Liver (tissue), 3 donors: ENCODE measurements at regions not wholly inside any gene's neighbourhood (a gene's known extent, or its start where the extent isn't known, plus 50 kb on each side); places are given as distances from the start of the nearest gene placed in this dataset.

ENCODE experiments used
- HNF4A ChIP-seq, 2 donors: conservative IDR thresholded peaks; 2 replicates each; pipeline ENCODE4 v1.6.1; 2016; ENCODE audit warnings: antibody characterized with exemption in 2 of 2, mild to moderate bottlenecking in 2 of 2
- JUND ChIP-seq, 2 donors: IDR thresholded peaks; 2 replicates each; pipeline ENCODE4 v1.6.1; 2016; ENCODE audit warnings: antibody characterized with exemption in 2 of 2
- NR2F2 ChIP-seq: IDR thresholded peaks from 2 replicates; pipeline ENCODE4 v1.6.1; 2016; ENCODE audit warnings: antibody characterized with exemption
- RAD21 ChIP-seq, 2 donors: IDR thresholded peaks; 2 replicates each; pipeline ENCODE4 v1.6.1; 2016; ENCODE audit warnings: antibody characterized with exemption in 2 of 2, mild to moderate bottlenecking in 2 of 2
- SP1 ChIP-seq: IDR thresholded peaks from 2 replicates; pipeline ENCODE4 v1.6.1; 2018; ENCODE audit warnings: antibody characterized with exemption, mild to moderate bottlenecking
- YY1 ChIP-seq: IDR thresholded peaks from 2 replicates; pipeline ENCODE4 v1.6.1; 2016; ENCODE audit warnings: antibody characterized with exemption, mild to moderate bottlenecking
- TF ChIP-seq, protein P1 (sequence below): fragments of 150-350 bp; IDR thresholded peaks from 2 replicates; pipeline ENCODE4 v1.5.1; 2017; ENCODE audit warnings: improper control_type of control experiment, low read depth, low read length; ENCODE audit not compliant: missing input control
- TF ChIP-seq, protein P2 (sequence below): IDR thresholded peaks from 2 replicates; pipeline ENCODE4 v1.6.1; 2016; ENCODE audit warnings: antibody characterized with exemption, mild to moderate bottlenecking
- donor health status: healthy.
- donor health status: healthy.

DNA sequence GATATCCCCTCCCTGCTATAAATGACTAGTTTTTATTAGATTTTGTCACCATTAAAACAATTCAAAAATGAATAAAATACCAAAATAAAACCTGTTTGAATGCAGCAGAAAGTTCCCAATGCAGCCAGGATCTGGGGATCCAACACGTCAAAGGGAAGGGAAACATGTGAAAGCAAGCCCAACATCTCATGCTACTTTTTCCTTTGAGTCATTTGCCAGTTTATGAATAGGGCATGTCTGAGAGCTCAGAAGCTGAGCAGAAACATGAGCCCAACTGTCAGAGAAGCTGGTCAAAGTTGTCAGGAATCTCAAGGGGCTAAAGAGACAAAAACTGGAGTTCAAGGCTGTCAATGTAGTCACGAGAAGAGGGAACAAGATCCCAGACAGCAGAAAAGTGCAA is 526.4 kb downstream of the KLF5 start:
- TF ChIP-seq, protein P1, sequence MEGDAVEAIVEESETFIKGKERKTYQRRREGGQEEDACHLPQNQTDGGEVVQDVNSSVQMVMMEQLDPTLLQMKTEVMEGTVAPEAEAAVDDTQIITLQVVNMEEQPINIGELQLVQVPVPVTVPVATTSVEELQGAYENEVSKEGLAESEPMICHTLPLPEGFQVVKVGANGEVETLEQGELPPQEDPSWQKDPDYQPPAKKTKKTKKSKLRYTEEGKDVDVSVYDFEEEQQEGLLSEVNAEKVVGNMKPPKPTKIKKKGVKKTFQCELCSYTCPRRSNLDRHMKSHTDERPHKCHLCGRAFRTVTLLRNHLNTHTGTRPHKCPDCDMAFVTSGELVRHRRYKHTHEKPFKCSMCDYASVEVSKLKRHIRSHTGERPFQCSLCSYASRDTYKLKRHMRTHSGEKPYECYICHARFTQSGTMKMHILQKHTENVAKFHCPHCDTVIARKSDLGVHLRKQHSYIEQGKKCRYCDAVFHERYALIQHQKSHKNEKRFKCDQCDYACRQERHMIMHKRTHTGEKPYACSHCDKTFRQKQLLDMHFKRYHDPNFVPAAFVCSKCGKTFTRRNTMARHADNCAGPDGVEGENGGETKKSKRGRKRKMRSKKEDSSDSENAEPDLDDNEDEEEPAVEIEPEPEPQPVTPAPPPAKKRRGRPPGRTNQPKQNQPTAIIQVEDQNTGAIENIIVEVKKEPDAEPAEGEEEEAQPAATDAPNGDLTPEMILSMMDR: no peak
- TF ChIP-seq HNF4A (conservative IDR thresholded peaks at IDR 0.05): no peak
- TF ChIP-seq YY1: no peak
- TF ChIP-seq NR2F2: no peak
- no peak for TF ChIP-seq JUND (IDR thresholded peaks at IDR 0.05)
- TF ChIP-seq, protein P2, sequence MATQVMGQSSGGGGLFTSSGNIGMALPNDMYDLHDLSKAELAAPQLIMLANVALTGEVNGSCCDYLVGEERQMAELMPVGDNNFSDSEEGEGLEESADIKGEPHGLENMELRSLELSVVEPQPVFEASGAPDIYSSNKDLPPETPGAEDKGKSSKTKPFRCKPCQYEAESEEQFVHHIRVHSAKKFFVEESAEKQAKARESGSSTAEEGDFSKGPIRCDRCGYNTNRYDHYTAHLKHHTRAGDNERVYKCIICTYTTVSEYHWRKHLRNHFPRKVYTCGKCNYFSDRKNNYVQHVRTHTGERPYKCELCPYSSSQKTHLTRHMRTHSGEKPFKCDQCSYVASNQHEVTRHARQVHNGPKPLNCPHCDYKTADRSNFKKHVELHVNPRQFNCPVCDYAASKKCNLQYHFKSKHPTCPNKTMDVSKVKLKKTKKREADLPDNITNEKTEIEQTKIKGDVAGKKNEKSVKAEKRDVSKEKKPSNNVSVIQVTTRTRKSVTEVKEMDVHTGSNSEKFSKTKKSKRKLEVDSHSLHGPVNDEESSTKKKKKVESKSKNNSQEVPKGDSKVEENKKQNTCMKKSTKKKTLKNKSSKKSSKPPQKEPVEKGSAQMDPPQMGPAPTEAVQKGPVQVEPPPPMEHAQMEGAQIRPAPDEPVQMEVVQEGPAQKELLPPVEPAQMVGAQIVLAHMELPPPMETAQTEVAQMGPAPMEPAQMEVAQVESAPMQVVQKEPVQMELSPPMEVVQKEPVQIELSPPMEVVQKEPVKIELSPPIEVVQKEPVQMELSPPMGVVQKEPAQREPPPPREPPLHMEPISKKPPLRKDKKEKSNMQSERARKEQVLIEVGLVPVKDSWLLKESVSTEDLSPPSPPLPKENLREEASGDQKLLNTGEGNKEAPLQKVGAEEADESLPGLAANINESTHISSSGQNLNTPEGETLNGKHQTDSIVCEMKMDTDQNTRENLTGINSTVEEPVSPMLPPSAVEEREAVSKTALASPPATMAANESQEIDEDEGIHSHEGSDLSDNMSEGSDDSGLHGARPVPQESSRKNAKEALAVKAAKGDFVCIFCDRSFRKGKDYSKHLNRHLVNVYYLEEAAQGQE: no peak
- no peak for TF ChIP-seq SP1
- no peak for TF ChIP-seq RAD21 (IDR thresholded peaks at IDR 0.05)
